GM21360 (cell line): ENCODE measurements at regions not wholly inside any gene's neighbourhood (a gene's known extent, or its start where the extent isn't known, plus 50 kb on each side); places are given as distances from the start of the nearest gene placed in this dataset.

Experiments
- ATAC-seq: cut with Tn5 transposase; IDR thresholded peaks from one replicate; pipeline ENCODE4 v1.9.1; 2021; ENCODE audit warnings: mild to moderate bottlenecking, moderate library complexity; ENCODE audit not compliant: unreplicated experiment

DNA sequence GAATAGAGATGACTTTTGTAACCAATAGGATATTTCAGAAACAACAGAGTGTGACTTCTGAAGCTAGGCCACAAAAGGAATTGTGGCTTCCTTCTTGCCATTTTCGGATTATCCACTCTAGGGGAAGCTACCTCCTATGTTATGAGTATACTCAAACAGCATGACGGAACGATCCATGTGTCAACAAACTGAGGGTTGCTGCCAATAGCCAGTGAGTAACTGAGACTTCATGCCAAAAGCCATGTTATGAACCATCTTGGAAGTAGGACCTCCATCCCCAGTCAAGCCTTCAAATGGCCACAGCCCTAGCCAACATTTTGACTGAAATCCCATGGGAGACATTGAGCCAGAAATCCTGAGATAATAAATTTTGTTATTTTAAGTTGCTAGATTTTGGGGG lies 69.0 kb upstream of the IL6 start:
- ATAC-seq, result no peak

DNA sequence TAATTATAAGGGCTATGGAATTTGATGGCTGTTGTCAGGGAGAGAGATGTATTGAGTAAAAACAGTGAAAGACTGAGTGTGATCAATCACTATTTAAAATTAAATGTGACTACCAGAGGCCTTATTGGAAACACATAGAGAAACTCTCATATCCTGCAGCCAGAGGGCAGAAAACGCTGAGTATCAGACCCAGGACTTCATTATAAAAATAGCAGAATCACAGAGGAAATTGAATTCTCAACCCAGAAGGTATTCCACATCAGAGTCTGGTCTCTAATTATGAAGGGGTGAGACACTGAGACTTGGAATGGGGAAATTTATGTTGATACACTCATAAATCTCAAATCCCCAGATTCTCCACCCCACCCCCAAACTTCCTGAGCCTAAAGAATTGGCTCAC lies 69.5 kb upstream of the IL6 start:
- ATAC-seq, result no peak

DNA sequence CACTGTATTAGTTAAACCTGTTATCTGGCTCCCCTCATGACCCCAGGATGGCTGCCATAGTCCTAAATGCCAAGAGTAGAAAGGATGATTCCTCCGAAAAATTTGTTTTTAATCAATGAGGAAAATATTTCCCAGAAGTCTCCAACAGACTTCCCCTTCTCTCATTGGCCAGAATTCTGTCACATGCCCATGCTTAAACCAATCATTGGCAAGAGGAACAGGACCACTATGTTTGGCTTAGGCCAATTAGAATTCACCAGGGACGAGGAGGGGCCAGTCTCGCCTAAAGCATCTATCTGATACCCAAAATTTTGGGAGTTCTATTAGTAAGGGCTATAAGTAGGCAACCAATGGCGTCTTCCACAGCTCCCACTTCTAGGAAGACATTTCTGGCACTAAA lies 71.2 kb upstream of the IL6 start:
- ATAC-seq, result no peak

DNA sequence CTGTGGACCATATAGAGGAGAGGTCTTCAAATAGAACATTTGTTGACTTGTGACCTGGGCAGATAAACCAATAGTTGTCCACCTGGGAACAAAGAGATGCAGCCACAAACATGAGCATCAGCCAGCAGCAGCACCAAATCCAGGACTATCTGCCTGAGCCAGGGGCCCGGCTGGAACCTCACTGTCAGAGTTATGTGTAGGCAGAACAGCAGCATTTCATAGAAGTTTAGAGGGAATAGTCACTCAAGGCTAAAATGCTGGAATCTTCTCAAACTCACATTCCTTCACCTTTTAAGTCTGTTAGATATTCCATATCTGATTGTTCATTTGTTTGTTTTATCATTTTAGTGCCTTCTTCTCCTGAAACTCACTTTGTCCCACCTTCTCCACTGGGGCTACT lies 72.2 kb upstream of the IL6 start:
- no peak for ATAC-seq

DNA sequence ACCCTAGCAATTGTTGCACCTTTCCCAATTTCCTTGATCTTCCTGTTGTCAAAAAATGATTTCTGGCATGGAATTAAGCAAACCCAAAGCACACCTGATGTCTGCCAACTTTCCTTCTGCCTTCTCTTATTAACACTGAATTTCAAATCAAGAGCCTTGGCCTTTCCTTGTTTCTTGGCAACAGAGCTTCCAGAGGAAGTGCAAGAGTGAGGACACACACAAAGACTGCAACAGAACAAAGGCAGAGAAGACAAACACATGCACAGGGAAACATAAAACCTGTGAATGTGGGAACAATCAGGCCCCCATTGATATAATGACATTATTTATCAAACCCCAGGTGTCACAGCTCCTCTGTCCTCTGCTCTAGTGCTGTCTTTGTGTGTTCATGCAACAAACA lies 73.0 kb upstream of the IL6 start:
- ATAC-seq, result no peak

DNA sequence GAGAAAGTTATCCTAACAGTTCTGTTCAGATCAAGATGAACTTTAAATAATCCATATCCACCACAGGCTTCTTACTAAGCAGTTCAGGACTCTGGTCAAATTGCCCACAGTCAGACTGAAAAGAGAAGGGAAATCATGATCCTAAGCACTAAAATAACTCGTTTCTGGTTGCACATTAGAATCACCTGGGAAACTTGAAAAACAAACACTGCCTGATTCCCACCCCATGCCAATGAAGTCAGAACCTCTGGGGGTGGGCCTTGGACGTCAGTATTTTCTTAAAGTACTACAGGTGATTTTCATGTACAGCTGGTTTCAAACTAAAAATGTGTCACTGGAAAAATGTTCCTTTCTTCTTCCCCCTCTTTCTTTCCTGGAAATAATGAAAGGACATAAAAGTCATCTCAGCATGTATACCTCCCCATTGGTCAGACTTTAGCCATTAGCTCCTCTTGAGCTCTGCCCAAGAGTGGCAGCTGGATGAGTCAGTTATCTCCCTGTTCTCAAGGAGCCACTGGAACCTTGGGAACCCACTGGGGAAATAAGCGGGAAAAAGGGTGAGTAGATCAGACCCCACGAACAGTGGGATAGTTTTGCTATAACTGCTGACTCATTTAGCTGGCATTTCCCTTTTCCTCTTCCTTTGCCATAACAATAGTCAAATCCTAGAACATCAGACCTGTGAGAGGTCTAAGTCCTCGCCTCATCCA lies 75.3 kb upstream of the IL6 start:
- ATAC-seq, result no peak

- no peak for ATAC-seq
Measured at GRCh38 chr7:22651036-22651435, 76.0 kb upstream of the IL6 start.

DNA sequence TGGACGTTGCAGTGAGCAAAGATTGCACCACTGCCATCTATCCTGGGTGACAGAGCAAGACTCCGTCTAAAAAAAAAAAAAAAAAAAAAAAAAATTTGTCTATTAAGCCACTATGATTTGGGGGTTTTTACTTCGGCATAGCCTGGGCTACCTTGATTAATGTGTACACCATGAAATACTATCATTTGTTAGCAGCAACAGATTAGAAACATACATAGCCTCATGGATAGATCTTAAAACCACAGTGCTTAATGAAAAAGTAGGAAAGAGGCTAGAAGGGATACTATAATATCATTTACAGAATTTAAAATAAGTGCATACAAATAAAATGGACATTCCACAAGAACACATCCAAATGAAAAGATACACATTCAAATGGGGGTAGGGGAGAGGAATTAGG lies 77.3 kb upstream of the IL6 start:
- no peak for ATAC-seq

GRCh38 chr7:22647451-22648257 lies 79.3 kb upstream of the IL6 start:
- ATAC-seq, result no peak

- no peak for ATAC-seq
Measured at GRCh38 chr7:22645418-22646181, 81.4 kb upstream of the IL6 start.

DNA sequence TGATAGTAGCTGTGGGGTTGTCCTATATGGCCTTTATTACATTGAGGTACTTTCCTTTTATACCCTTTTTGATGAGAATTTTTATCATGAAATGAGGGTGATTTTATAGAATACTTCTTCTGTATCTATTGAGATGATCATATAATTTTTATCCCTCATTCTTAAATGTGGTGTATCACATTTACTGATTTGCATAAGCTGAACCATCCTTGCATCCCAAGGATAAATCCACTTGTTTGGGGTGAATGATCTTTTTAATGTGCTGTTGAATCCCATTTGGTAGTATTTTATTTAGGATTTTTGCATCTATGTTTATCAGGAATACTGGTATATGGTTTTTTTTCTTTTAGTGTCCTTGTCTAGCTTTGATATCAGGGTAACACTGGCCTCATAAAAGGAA lies 84.5 kb upstream of the IL6 start:
- no peak for ATAC-seq

DNA sequence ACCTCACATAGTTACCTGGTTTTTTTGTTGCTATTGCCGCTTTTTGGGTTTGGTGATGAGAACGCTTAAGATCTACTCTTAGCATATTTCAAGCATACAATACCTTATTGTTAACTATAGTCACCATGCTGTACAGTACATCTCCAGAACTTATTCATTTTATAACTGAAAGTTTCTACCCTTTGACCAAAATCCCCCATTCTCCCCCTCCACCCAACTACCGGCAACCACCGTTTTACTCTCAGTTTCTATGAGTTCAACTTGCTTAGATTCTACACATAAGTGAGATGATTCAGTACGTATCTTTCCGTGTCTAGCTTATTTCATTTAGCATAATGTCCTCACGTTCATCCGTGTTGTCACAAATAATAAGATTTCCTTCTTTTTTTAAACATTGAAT lies 86.7 kb upstream of the IL6 start:
- ATAC-seq, result peak; percentile 97

DNA sequence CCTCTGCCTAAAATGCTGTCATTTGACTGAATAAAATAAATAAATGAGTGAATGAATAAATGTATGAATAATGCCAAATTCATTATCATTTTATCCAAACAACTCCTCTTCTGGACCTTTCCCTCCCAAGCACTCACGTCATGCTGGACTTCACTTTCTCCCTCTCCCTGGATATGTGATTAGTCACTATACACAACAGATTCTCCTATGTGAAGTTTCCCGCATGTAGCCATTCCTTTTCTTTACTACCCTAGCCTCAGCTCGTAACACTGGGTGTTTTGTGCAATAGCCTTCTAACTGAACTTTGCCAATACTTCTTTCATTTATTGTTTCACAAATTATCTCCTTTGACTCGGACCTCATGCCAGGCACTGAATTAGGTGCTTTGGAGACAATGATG lies 87.6 kb upstream of the IL6 start:
- ATAC-seq, result no peak

DNA sequence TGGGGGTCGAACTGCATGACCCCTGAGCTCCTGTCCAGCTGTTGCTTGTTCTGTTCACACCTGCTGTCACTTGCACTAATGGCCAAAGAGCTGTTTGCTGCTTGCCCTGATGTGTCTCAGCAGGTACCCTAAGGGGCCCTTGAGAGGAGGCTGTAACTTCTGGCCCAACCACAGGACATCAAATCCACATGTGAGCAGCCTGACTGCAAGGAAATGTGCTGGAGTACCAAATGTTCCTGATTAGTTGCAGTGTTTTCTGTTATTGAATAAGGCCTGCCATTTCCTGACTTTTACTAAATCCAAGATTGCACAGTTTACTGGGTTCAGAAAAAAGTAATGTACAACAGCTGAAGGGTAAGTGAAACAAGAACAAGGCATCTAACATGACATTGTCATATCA lies 91.7 kb upstream of the IL6 start:
- ATAC-seq, result no peak

- ATAC-seq, result no peak
Measured at GRCh38 chr7:22633954-22634474, 93.0 kb upstream of the IL6 start.

DNA sequence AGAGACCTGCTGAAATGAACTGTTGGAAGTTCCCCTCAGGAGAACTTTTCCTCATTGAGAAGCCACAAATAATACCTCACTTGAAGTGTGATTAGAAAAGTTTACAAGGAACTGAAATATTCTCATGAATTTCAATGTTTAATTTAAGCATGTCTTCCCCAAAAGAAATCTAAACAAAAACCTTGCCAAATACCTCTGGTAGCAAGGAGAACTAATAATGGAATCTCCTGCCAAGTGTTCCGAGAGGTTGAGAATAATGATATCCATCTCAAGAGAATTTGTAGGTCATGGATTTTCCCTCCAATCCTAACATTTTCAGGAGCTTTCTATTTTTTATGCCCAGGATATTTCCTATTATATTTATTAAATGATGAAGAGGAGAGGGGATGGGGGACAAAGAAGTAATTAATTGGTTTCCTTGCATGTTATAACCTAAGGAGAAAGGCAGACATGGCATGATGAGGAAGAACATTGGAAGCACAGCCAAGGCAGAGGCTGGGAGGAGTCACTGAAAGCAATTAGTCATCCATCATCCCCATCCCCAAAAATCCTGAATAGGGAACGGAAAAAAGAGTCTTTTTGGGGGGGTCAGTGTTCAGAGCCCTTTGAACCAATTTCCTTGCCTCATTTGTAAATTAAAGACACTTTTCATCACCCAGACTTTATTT lies 93.6 kb upstream of the IL6 start:
- no peak for ATAC-seq

DNA sequence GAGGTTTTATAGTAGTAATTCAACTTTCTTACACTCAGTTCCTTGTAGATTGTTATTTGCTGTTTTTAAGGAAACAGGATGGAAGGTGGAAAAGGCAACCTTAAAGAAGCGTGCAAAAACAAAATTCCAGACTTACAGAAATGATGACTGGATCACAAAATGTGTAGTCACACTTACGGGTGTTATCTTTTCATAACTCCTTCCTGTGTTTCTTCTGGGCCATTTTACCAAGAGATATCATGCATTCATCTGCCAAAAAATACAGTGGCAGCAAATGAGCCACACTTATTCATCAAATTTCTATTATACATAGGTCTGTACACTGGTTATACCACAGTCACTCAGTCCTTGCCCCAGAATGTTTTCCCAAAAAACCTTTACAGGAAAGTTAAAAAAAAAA lies 94.3 kb upstream of the IL6 start:
- ATAC-seq, result no peak

DNA sequence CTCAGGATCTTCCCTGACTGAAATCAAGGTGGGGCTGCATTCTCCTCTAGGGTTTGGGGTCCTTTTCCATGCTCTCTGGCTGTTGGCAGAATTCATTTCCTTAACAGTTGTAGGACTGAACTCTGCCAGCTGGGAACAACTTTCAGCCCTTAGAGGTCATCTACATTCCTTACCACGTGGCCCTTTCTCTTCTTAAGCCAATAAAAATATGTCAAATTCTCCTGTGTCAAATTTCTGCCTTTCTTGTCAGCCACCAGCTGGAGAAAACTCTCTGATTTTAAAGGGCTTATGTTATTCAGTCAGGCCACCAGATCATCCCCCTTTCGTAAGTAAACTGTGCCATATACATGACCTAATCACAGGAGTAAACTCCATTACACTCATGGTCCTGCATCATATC lies 95.3 kb upstream of the IL6 start:
- no peak for ATAC-seq

DNA sequence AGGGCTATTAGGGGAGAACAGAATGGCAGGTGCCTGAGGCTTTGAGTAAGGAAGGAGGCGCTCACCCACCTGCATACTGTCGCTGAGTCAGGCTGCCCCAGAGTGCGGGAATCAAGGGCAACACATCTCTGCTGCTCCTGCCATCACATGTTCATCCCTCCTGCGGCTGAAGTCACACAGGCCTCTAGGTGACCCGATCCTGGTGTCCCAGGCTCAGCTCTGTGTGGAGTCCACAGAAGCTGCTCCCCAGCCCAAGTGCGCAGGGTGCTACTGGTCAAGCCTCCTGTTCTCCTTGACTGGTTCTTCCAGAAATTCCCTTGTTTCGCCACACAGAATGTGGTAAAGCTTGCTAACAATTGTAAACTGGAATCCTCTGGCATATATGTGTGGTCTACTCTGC lies 96.9 kb upstream of the IL6 start:
- no peak for ATAC-seq

- ATAC-seq, result no peak
Measured at GRCh38 chr7:22629056-22629455, 97.9 kb upstream of the IL6 start.

GRCh38 chr7:22628112-22628511 lies 98.9 kb upstream of the IL6 start:
- ATAC-seq, result no peak
